22Rv1 (cell line): ENCODE measurements at regions not wholly inside any gene's neighbourhood (a gene's known extent, or its start where the extent isn't known, plus 50 kb on each side); places are given as distances from the start of the nearest gene placed in this dataset.

ENCODE experiments used
- H3K27ac ChIP-seq: fragments of 450-650 bp; 2 replicates; pipeline ENCODE4 v1.5.1; 2017
- CTCF ChIP-seq: fragments of 450-650 bp; IDR thresholded peaks from 2 replicates; pipeline ENCODE4 v1.5.1; 2017; ENCODE audit warnings: mild to moderate bottlenecking
- ZFX ChIP-seq: fragments of 450-650 bp; IDR thresholded peaks from 2 replicates; pipeline ENCODE4 v1.6.1; 2017; ENCODE audit warnings: antibody characterized with exemption, borderline replicate concordance

DNA sequence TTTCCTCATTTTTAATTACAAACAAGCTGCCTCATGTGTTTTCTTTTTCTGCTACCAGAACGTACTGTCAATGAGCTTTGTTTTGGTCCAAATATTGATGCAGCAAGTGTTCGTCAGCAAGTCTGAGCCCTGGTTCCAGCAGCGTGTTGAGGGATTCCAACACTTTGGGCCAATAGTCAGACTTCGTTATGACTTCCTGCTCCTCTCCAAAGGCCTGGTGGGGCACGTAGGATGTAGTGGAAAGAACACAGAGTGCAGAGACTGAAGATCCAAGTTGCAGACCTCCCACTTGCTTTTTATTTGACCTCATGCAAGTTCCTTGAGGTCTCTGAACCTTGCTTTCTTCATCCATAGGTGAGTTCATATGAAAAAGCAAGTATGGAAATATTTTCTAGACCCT, 138.2 kb downstream of the BBOX1 start:
- TF ChIP-seq CTCF (no peak), ZFX (no peak)

More for the DNA sequence above, 138.2 kb downstream of the BBOX1 start:
- no peak overlapping the region for H3K27ac ChIP-seq
